HG02981 (cell line): ENCODE measurements at regions not wholly inside any gene's neighbourhood (a gene's known extent, or its start where the extent isn't known, plus 50 kb on each side); places are given as distances from the start of the nearest gene placed in this dataset.
"Not testable (repeated sequence)": the region's sequence is repeated elsewhere in the genome, so short reads cannot be mapped to it uniquely, and the experiment has no call there.

Experiments
- ATAC-seq: cut with Tn5 transposase; IDR thresholded peaks from one replicate; pipeline ENCODE4 v1.9.1; 2021; ENCODE audit warnings: mild to moderate bottlenecking, moderate library complexity; ENCODE audit not compliant: unreplicated experiment

GRCh38 chr3:8298021-8298954 is 203.3 kb upstream of the LMCD1 start:
- no peak for ATAC-seq

- peak; percentile 60 for ATAC-seq
These were observed 199.5 kb upstream of the LMCD1 start for GRCh38 chr3:8301977-8302735.

GRCh38 chr3:8303466-8303865 is 198.2 kb upstream of the LMCD1 start:
- no peak for ATAC-seq

- ATAC-seq: no peak
These were observed 196.3 kb upstream of the LMCD1 start for GRCh38 chr3:8305371-8305770.

DNA sequence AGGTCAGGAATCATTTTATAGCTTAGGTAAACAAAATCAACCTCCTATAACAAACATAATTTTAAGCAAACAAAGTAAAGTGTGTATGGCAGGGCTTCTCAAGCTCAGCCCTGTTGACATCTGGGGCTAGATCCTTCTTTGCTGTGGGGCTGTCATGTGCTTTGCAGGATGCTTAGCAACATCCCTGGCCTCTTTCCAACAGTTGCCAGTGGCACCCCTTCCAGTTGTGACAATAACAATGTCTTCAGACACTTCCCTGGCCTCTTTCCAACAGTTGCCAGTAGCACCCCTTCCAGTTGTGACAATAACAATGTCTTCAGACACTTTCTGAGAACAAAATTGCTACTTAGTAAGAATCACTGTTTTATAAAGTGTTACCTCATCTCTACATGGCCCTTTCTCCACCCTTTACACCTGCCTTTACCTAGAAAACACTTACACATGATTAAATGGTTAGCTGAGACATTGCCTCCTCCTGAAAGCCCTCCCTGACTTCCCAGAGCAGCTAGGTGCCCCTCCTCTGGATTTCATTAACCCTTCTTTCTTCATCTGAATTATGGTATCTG is 194.0 kb upstream of the LMCD1 start:
- no peak for ATAC-seq

- ATAC-seq: no peak
These were observed 190.3 kb upstream of the LMCD1 start for GRCh38 chr3:8311321-8311720.

- ATAC-seq: no peak
These were observed 188.9 kb upstream of the LMCD1 start for GRCh38 chr3:8312685-8313084.

DNA sequence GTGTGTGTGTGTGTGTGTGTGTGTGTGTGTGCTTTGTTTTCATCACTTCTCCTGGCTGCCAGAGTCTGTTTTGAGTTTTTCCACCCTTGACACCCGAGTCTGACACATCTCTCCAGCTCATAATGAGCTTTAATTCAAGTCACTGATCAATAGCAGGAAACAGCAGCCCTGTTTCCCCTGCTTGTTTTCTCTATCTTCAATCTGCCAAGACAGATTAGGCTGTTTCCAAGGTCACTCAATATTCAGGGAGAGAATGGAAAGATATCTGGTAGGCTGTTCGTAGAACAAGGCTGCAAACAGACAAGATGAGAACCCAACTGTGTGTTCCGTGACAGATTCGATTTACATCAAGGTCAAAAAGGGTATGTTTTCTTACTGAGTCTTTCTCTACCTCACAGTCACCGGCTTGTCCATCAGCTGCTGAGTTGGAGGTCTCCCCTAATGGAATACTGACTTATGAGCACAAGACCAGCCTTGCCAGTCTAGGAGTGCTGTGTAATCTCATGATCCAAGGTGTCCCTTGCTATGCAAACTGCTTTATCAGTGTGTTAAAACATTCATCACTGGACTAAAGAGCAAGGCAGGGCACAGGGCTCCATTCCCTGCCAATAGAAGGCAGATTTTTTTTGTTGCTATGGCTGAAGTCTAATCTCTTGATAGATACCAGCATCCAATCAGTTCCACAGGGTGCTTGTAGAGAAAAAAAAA is 187.9 kb upstream of the LMCD1 start:
- ATAC-seq: no peak

DNA sequence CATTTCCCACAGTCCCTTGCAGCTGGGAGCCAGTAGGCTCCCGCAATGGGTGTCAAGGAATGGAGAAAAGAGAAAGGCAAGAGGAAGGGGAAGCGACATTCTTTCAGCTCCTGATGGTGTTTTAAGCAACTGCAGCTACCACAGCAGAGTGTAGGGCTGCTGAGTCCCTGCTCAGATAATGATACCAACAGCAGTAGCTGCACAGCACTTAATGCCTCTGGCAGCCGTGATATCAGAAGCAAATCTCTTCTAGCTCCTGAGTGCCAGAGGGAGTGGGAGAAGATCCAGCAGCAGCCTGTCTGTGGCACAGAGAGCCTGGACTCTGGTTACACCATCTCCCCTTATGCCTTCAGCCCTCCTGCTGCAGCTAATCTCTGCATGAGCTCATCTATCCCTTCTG is 186.1 kb upstream of the LMCD1 start:
- ATAC-seq: not testable (repeated sequence)

- no peak for ATAC-seq
These were observed 183.7 kb upstream of the LMCD1 start for GRCh38 chr3:8317661-8318649.

- ATAC-seq: no peak
These were observed 181.5 kb upstream of the LMCD1 start for GRCh38 chr3:8319935-8320634.

DNA sequence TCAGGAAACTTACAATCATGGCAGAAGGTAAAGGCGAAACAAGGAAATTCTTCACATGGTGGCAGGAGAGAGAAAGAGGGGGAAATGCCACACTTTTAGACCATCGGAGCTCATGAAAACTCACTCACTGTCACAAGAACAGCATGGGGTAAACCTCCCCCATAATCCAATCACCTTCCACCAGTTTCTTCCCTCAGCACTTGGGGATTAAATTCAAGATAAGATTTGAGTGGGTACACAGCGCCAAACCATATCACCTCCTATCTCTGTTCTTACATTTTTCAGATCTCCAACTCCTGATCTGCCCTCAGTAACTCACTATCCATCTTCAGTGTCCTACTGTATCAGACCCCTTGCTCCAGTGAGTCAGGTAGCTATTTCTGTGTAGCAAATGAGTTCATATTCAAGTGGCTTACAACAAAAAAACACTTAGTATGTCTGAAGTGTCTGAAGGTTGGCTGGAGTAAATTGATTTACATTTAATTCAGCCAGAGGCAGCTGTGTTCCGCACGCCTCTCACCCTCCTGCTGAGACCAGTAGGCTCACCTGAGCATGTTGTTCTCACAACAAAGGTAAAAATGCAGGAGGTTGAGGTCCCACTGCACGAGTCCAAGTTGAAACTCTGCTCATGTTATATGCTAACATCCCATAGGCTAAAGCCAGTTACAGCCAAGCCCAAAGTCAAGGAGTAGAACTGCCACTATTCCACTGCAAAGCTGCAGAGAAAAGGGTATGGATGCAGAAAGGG is 180.7 kb upstream of the LMCD1 start:
- no peak for ATAC-seq

- ATAC-seq: peak; percentile 53
These were observed 176.9 kb upstream of the LMCD1 start for GRCh38 chr3:8324747-8325146.

- ATAC-seq: no peak
These were observed 176.3 kb upstream of the LMCD1 start for GRCh38 chr3:8325306-8325705.

GRCh38 chr3:8325833-8326232 is 175.8 kb upstream of the LMCD1 start:
- ATAC-seq: not testable (repeated sequence)

GRCh38 chr3:8327739-8328138 is 173.9 kb upstream of the LMCD1 start:
- ATAC-seq: no peak

DNA sequence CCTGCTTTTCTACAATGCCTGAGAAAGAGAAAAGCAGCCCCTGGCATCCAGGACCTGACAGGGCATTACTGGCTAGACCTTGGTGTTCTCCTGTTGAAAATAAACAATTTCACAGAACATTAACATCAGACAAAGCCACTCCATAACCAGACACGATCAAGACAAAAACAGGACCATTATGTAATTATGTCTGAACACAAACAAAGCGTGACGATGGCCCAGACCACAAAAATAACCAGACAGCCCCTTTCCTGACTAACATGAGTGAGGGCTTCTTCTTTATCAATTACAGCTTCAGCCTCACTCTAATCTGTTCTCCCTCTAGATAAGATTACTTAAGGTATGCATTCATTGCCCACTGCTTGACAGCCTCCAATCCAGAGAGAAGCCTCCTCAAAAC is 172.7 kb upstream of the LMCD1 start:
- ATAC-seq: no peak

GRCh38 chr3:8329598-8329997 is 172.0 kb upstream of the LMCD1 start:
- no peak for ATAC-seq

GRCh38 chr3:8336456-8336855 is 165.2 kb upstream of the LMCD1 start:
- ATAC-seq: no peak
